HCT116 (cell line): ENCODE measurements at regions not wholly inside any gene's neighbourhood (a gene's known extent, or its start where the extent isn't known, plus 50 kb on each side); places are given as distances from the start of the nearest gene placed in this dataset.

Source experiments
- ATAC-seq: fragments of 200-7000 bp; cut with Tn5 transposase; 2 replicates; pipeline ENCODE4 v1.9.1; 2020; ENCODE audit warnings: mild to moderate bottlenecking, moderate library complexity
- BruUV-seq: library from RNA; stranded (reverse); fragments of 400-500 nt; replicated peaks from 2 replicates; lab custom pipeline; 2021; lab: Mats Ljungman, UMichigan
- CTCF ChIA-PET: fragments of 300-600 bp; sonication (Branson Sonifier 250); formaldehyde crosslinking; loops from one replicate; lab custom pipeline; 2021; ENCODE audit warnings: antibody characterized with exemption; lab: Charles Lee
- POLR2A ChIA-PET: fragments of 300-600, 350-600 bp; sonication (Branson Sonifier 250); formaldehyde crosslinking; loops from one replicate; lab custom pipeline; 2021; ENCODE audit warnings: antibody characterized with exemption; lab: Charles Lee
- RAD21 ChIA-PET, 2 experiments: fragments of 300-600 bp; sonication (Branson Sonifier 250); formaldehyde crosslinking; loops; one replicate each; lab custom pipeline; 2023; ENCODE audit warnings: low total read pairs in 2 of 2; ENCODE audit not compliant: uncharacterized antibody in 2 of 2, unreplicated experiment in 2 of 2, low non-redundant PET in 1 of 2; lab: Charles Lee
- DNase-seq: peaks from one replicate; pipeline ENCODE4 v3.0.0-alpha.2; 2010; ENCODE audit warnings: low read depth, low spot score
- H2AFZ ChIP-seq: fragments of 200-600 bp; shearing (Covaris generic), sonication (generic); 2 replicates; pipeline ENCODE4 v1.6.1; 2017; ENCODE audit warnings: low read depth, mixed run types, mixed read lengths, antibody characterized with exemption, low read length; ENCODE audit not compliant: poor library complexity, severe bottlenecking
- H3K27ac ChIP-seq: 2 replicates; pipeline ENCODE4 v1.5.1; 2012; ENCODE audit warnings: low read depth, low read length
- H3K27me3 ChIP-seq: fragments of 200-600 bp; sonication (generic); 2 replicates; pipeline ENCODE4 v1.6.1; 2016; ENCODE audit warnings: mixed run types, low read length, mixed read lengths; ENCODE audit not compliant: insufficient read depth
- H3K36me3 ChIP-seq, 2 experiments: fragments of 200-500 bp in 1 of 2; fragments of 200-600 bp in 1 of 2; sonication (Bioruptor generic) in 1 of 2; sonication (generic) in 1 of 2; 2 replicates each; pipeline versions ENCODE4 v1.5.1 to v1.6.1; 2014 to 2016; ENCODE audit warnings: low read length in 2 of 2, inconsistent platforms in 1 of 2, mixed read lengths in 1 of 2, mixed run types in 1 of 2; ENCODE audit not compliant: insufficient read depth in 2 of 2, control insufficient read depth in 1 of 2
- H3K4me1 ChIP-seq, 2 experiments: fragments of 200-600 bp in 1 of 2; sonication (generic) in 1 of 2; 2 replicates each; pipeline versions ENCODE4 v1.5.1 to v1.6.1; 2012 to 2017; ENCODE audit warnings: low read length in 2 of 2, inconsistent platforms in 1 of 2, mild to moderate bottlenecking in 1 of 2, mixed read lengths in 1 of 2, mixed run types in 1 of 2, moderate library complexity in 1 of 2; ENCODE audit not compliant: insufficient read depth in 2 of 2, control insufficient read depth in 1 of 2
- H3K4me2 ChIP-seq: fragments of 200-600 bp; sonication (generic); 2 replicates; pipeline ENCODE4 v1.6.1; 2017; ENCODE audit warnings: mixed run types, low read length, mixed read lengths
- H3K4me3 ChIP-seq, 2 experiments: fragments of 200-600 bp in 1 of 2; sonication (generic) in 1 of 2; replicated peaks in 1 of 2; 2 replicates each; pipeline ENCODE4 v1.5.1; 2011 to 2016; ENCODE audit warnings: low read length in 2 of 2, control low read depth in 1 of 2, low read depth in 1 of 2, mild to moderate bottlenecking in 1 of 2, mixed read lengths in 1 of 2, mixed run types in 1 of 2
- H3K79me2 ChIP-seq: fragments of 200-600 bp; sonication (generic); 2 replicates; pipeline ENCODE4 v1.6.1; 2017; ENCODE audit warnings: mild to moderate bottlenecking, mixed run types, low read length, moderate library complexity, mixed read lengths; ENCODE audit not compliant: insufficient read depth
- H3K9ac ChIP-seq: fragments of 200-600 bp; sonication (generic); 2 replicates; pipeline ENCODE4 v1.6.1; 2016; ENCODE audit warnings: low read length, mixed read lengths
- H3K9me2 ChIP-seq: fragments of 200-600 bp; sonication (generic), shearing (Covaris generic); 2 replicates; pipeline ENCODE4 v1.6.1; 2017; ENCODE audit warnings: mixed run types, mild to moderate bottlenecking, moderate library complexity; ENCODE audit not compliant: insufficient read depth
- H3K9me3 ChIP-seq, 2 experiments: fragments of 200-500 bp in 1 of 2; fragments of 200-600 bp in 1 of 2; sonication (Bioruptor generic) in 1 of 2; sonication (generic) in 1 of 2; 2 replicates each; pipeline ENCODE4 v1.6.1; 2014 to 2017; ENCODE audit warnings: low read length in 2 of 2, mixed read lengths in 2 of 2, inconsistent platforms in 1 of 2, low read depth in 1 of 2, mild to moderate bottlenecking in 1 of 2, mixed run types in 1 of 2, moderate library complexity in 1 of 2; ENCODE audit not compliant: control insufficient read depth in 1 of 2, insufficient read depth in 1 of 2
- H4K20me1 ChIP-seq: fragments of 200-600 bp; sonication (generic), shearing (Covaris generic); 2 replicates; pipeline ENCODE4 v1.6.1; 2017; ENCODE audit warnings: mixed run types, mild to moderate bottlenecking, moderate library complexity; ENCODE audit not compliant: insufficient read depth
- CEBPB ChIP-seq: IDR thresholded peaks from 2 replicates; pipeline ENCODE4 v1.6.1; 2012; ENCODE audit warnings: low read depth
- EGR1 ChIP-seq: IDR thresholded peaks from 2 replicates; pipeline ENCODE4 v1.6.1; 2012; ENCODE audit warnings: low read depth
- FOSL1 ChIP-seq: IDR thresholded peaks from 2 replicates; pipeline ENCODE4 v1.6.1; 2012; ENCODE audit warnings: low read depth
- POLR2A ChIP-seq: IDR thresholded peaks from 2 replicates; pipeline ENCODE4 v1.7.0; 2011; ENCODE audit warnings: borderline replicate concordance; ENCODE audit not compliant: insufficient read depth, insufficient read length; ENCODE audit errors: extremely low read depth
- RAD21 ChIP-seq: IDR thresholded peaks from 2 replicates; pipeline ENCODE4 v1.6.1; 2012; ENCODE audit warnings: low read depth, mild to moderate bottlenecking
- SIN3A ChIP-seq: IDR thresholded peaks from 2 replicates; pipeline ENCODE4 v1.6.1; 2012; ENCODE audit warnings: low read depth
- SP1 ChIP-seq: IDR thresholded peaks from 2 replicates; pipeline ENCODE4 v1.6.1; 2012; ENCODE audit warnings: low read depth
- TCF7L2 ChIP-seq: IDR thresholded peaks from 2 replicates; pipeline ENCODE4 v1.7.0; 2011; ENCODE audit warnings: borderline replicate concordance, inconsistent platforms; ENCODE audit not compliant: insufficient read depth, insufficient read length; ENCODE audit errors: extremely low read depth
- YY1 ChIP-seq: IDR thresholded peaks from 2 replicates; pipeline ENCODE4 v1.6.1; 2011; ENCODE audit warnings: low read length, low read depth, moderate library complexity, mild to moderate bottlenecking; ENCODE audit not compliant: insufficient replicate concordance; ENCODE audit errors: extremely low read depth
- ZNF274 ChIP-seq: fragments of 200-500 bp; sonication (Bioruptor generic); IDR thresholded peaks from 2 replicates; pipeline ENCODE4 v1.6.1; 2014; ENCODE audit warnings: mild to moderate bottlenecking, low read depth, low read length, inconsistent platforms
- intact Hi-C: fragments of 100-400 bp; cut with micrococcal nuclease; formaldehyde crosslinking; loops from 2 replicates; pipeline ENCODE4 v1.10.0; 2022
- TF ChIP-seq, protein P1 (sequence below): IDR thresholded peaks from 2 replicates; pipeline ENCODE4 v1.6.1; 2011; ENCODE audit warnings: mild to moderate bottlenecking, low read length, moderate library complexity; ENCODE audit not compliant: insufficient replicate concordance; ENCODE audit errors: extremely low read depth
- TF ChIP-seq, protein P2 (sequence below): IDR thresholded peaks from 2 replicates; pipeline ENCODE4 v1.6.1; 2012
- TF ChIP-seq, protein P3 (sequence below): IDR thresholded peaks from 2 replicates; pipeline ENCODE4 v1.6.1; 2012

DNA sequence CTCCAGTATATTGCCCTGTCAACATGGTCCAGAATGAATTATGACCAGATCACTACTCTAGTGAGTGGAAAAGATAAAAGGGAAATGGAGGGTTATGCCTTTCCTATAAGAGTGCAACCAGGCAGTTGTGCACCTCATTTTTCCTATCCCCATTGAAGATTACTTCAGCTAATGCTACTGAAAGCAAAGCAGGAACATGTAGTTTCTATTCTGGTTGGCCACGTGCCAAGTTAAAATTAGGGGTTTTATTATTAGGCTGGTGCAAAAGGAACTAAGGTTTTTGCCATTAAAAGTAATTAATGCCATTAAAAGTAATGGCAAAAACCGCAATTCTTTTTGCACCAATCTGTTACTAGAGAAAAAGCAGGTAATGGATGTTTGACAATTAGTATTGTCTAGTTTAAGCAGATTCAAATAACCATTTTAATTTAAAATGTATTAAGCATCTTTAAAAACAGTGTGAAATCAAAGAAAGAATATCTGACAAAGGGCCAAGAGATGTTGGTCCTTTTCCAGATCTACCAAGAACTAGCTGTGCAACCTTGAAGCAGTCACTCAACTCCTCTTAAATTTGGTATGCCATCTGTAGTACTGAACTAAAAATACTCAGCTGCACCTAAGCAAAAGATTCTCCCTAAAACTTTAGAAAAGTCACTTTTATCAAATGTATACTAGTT, 567.5 kb upstream of the CCDC54 start (continued):
- TF ChIP-seq, protein P1, sequence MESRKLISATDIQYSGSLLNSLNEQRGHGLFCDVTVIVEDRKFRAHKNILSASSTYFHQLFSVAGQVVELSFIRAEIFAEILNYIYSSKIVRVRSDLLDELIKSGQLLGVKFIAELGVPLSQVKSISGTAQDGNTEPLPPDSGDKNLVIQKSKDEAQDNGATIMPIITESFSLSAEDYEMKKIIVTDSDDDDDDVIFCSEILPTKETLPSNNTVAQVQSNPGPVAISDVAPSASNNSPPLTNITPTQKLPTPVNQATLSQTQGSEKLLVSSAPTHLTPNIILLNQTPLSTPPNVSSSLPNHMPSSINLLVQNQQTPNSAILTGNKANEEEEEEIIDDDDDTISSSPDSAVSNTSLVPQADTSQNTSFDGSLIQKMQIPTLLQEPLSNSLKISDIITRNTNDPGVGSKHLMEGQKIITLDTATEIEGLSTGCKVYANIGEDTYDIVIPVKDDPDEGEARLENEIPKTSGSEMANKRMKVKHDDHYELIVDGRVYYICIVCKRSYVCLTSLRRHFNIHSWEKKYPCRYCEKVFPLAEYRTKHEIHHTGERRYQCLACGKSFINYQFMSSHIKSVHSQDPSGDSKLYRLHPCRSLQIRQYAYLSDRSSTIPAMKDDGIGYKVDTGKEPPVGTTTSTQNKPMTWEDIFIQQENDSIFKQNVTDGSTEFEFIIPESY: no peak
- TF ChIP-seq, protein P2, sequence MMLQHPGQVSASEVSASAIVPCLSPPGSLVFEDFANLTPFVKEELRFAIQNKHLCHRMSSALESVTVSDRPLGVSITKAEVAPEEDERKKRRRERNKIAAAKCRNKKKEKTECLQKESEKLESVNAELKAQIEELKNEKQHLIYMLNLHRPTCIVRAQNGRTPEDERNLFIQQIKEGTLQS: no peak
- TF ChIP-seq TCF7L2: no peak
- no peak for TF ChIP-seq POLR2A

DNA sequence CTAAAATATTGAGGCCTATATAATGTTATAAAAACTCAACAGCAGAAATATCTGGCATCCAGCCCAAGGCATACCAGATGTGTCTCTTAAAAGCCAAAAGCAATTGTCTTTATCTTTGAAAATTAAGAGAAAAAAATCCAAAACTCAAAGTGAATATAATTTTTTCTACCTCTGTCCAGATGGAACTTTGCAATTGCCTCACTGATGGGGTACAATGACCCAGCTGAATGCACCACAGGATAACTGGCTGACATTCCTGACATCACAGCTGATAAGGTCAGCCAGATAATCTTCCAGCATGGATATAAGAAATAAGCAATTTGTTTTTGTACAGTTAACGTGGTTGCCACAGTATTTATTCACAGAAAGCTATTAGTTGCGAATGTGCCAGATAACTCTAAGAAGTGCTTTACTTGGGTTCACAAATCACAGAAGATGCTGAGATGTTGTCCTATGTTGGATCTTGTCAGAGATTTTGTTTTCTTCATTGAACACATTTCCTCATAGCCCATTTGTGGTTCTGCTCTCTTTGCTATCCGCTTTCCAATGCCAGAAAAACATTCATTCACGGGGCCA, 566.9 kb upstream of the CCDC54 start:
- ChIA-PET CTCF (no interaction called here), RAD21 (no interaction called here), POLR2A (no interaction called here)
- ATAC-seq (no peak), DNase-seq (no peak)
- BruUV-seq: no TSS peak
- Histone ChIP-seq H3K9me3 (no peaks in the 10 kb centered on the region), H3K9me2 (no peaks in the 10 kb centered on the region), H3K27ac (no peak overlapping the region), H3K79me2 (no peaks in the 10 kb centered on the region), H3K4me1 (no peaks in the 10 kb centered on the region), H3K36me3 (no peaks in the 10 kb centered on the region), H3K9ac (no peak overlapping the region), H3K4me2 (no peak overlapping the region), H3K4me3 (no peak overlapping the region), H2AFZ (no peak overlapping the region), H4K20me1 (no peaks in the 10 kb centered on the region), H3K27me3 (no peaks in the 10 kb centered on the region)
- TF ChIP-seq ZNF274: no peak
- TF ChIP-seq CEBPB: no peak
- no peak for TF ChIP-seq SP1
- TF ChIP-seq, protein P1: no peak
- TF ChIP-seq YY1: no peak
- TF ChIP-seq, protein P3, sequence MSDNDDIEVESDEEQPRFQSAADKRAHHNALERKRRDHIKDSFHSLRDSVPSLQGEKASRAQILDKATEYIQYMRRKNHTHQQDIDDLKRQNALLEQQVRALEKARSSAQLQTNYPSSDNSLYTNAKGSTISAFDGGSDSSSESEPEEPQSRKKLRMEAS: no peak
- TF ChIP-seq EGR1: no peak
- no peak for TF ChIP-seq POLR2A
- TF ChIP-seq FOSL1: no peak
- no peak for TF ChIP-seq RAD21
- TF ChIP-seq SIN3A: no peak
- intact Hi-C loops: no loop called here
